H9 (cell line): ENCODE measurements at regions not wholly inside any gene's neighbourhood (a gene's known extent, or its start where the extent isn't known, plus 50 kb on each side); places are given as distances from the start of the nearest gene placed in this dataset.

Experiments
- DNase-seq: peaks from one replicate; pipeline ENCODE4 v3.0.0-alpha.2; 2017
- H2AFZ ChIP-seq: one replicate; pipeline ENCODE4 v1.6.1; 2013; ENCODE audit warnings: mild to moderate bottlenecking, low read length, control low read depth, moderate library complexity
- H2AK5ac ChIP-seq: 2 replicates; pipeline ENCODE4 v1.6.1; 2013; ENCODE audit warnings: low read length, control low read depth, mixed read lengths; ENCODE audit not compliant: insufficient read length
- H2BK120ac ChIP-seq: one replicate; pipeline ENCODE4 v1.6.1; 2013; ENCODE audit warnings: low read depth, mild to moderate bottlenecking, low read length, control low read depth, inconsistent platforms; ENCODE audit not compliant: poor library complexity, severe bottlenecking
- H2BK12ac ChIP-seq: 2 replicates; pipeline ENCODE4 v1.6.1; 2013; ENCODE audit warnings: low read length, control low read depth, mixed read lengths, low read depth; ENCODE audit not compliant: insufficient read length
- H2BK15ac ChIP-seq: 2 replicates; pipeline ENCODE4 v1.6.1; 2013; ENCODE audit warnings: low read depth, low read length, control low read depth
- H2BK20ac ChIP-seq: one replicate; pipeline ENCODE4 v1.6.1; 2013; ENCODE audit warnings: low read depth, mild to moderate bottlenecking, low read length, control low read depth, inconsistent platforms; ENCODE audit not compliant: poor library complexity, severe bottlenecking
- H2BK5ac ChIP-seq: 2 replicates; pipeline ENCODE4 v1.6.1; 2013; ENCODE audit warnings: low read length, control low read depth, mixed read lengths; ENCODE audit not compliant: insufficient read length
- H3K14ac ChIP-seq: 2 replicates; pipeline ENCODE4 v1.6.1; 2013; ENCODE audit warnings: low read length, control low read depth; ENCODE audit not compliant: insufficient read depth
- H3K18ac ChIP-seq: 2 replicates; pipeline ENCODE4 v1.6.1; 2013; ENCODE audit warnings: low read depth, mild to moderate bottlenecking, mixed read lengths, low read length, control low read depth; ENCODE audit not compliant: insufficient read length
- H3K23ac ChIP-seq: 2 replicates; pipeline ENCODE4 v1.6.1; 2013; ENCODE audit warnings: low read length, control low read depth, mixed read lengths, low read depth; ENCODE audit not compliant: insufficient read length
- H3K23me2 ChIP-seq: 2 replicates; pipeline ENCODE4 v1.6.1; 2013; ENCODE audit warnings: low read depth, mild to moderate bottlenecking, mixed read lengths, low read length, control low read depth; ENCODE audit not compliant: insufficient read length, poor library complexity, severe bottlenecking
- H3K27ac ChIP-seq: 2 replicates; pipeline ENCODE4 v1.5.1; 2013; ENCODE audit warnings: low read length, control low read depth, mixed read lengths, low read depth; ENCODE audit not compliant: insufficient read length
- H3K27me3 ChIP-seq: 2 replicates; pipeline ENCODE4 v1.6.1; 2013; ENCODE audit warnings: low read length, control low read depth, inconsistent platforms; ENCODE audit not compliant: insufficient read depth
- H3K4ac ChIP-seq: 2 replicates; pipeline ENCODE4 v1.6.1; 2013; ENCODE audit warnings: low read depth, mild to moderate bottlenecking, control low read depth, inconsistent platforms, low read length, moderate library complexity
- H3K4me1 ChIP-seq: 2 replicates; pipeline ENCODE4 v1.6.1; 2013; ENCODE audit warnings: low read length, control low read depth, inconsistent platforms; ENCODE audit not compliant: insufficient read depth
- H3K4me2 ChIP-seq: 2 replicates; pipeline ENCODE4 v1.6.1; 2013; ENCODE audit warnings: low read length, control low read depth, mixed read lengths; ENCODE audit not compliant: insufficient read length, insufficient read depth
- H3K56ac ChIP-seq: 2 replicates; pipeline ENCODE4 v1.6.1; 2013; ENCODE audit warnings: low read depth, mild to moderate bottlenecking, mixed read lengths, low read length, control low read depth; ENCODE audit not compliant: insufficient read length
- H3K79me1 ChIP-seq: 2 replicates; pipeline ENCODE4 v1.6.1; 2013; ENCODE audit warnings: low read depth, mild to moderate bottlenecking, moderate library complexity, low read length, control low read depth, inconsistent platforms; ENCODE audit not compliant: insufficient read depth, poor library complexity, severe bottlenecking
- H3K79me2 ChIP-seq: 2 replicates; pipeline ENCODE4 v1.6.1; 2013; ENCODE audit warnings: low read length, control low read depth, inconsistent platforms; ENCODE audit not compliant: insufficient read depth
- H3K9ac ChIP-seq: 2 replicates; pipeline ENCODE4 v1.6.1; 2013; ENCODE audit warnings: low read length, control low read depth, mixed read lengths; ENCODE audit not compliant: insufficient read length; ENCODE audit errors: extremely low read depth
- H3K9me3 ChIP-seq: one replicate; pipeline ENCODE4 v1.6.1; 2013; ENCODE audit warnings: low read depth, low read length, inconsistent platforms; ENCODE audit not compliant: control insufficient read depth
- H3T11ph ChIP-seq: one replicate; pipeline ENCODE4 v1.6.1; 2013; ENCODE audit warnings: mild to moderate bottlenecking, low read length, control low read depth, inconsistent platforms
- H4K20me1 ChIP-seq: one replicate; pipeline ENCODE4 v1.6.1; 2013; ENCODE audit not compliant: control insufficient read depth, insufficient read length, insufficient read depth
- H4K5ac ChIP-seq: 2 replicates; pipeline ENCODE4 v1.6.1; 2013; ENCODE audit warnings: low read depth, mild to moderate bottlenecking, mixed read lengths, low read length, control low read depth; ENCODE audit not compliant: insufficient read length
- H4K8ac ChIP-seq: replicated peaks from 2 replicates; pipeline ENCODE4 v1.6.1; 2013; ENCODE audit warnings: low read length, control low read depth, mixed read lengths, low read depth; ENCODE audit not compliant: insufficient read length
- H4K91ac ChIP-seq: 2 replicates; pipeline ENCODE4 v1.6.1; 2013; ENCODE audit warnings: low read depth, mild to moderate bottlenecking, moderate library complexity, mixed read lengths, low read length, control low read depth; ENCODE audit not compliant: insufficient read length
- H3K27ac Mint-ChIP-seq, 3 experiments: 2 replicates in 2 of 3; 3 replicates in 1 of 3; pipeline ENCODE4 v1.8.0; 2020 to 2021; ENCODE audit warnings: mixed read lengths in 3 of 3, mild to moderate bottlenecking in 1 of 3, moderate library complexity in 1 of 3
- H3K27me3 Mint-ChIP-seq: 2 replicates; pipeline ENCODE4 v1.8.0; 2021; ENCODE audit warnings: low read depth, mild to moderate bottlenecking, moderate library complexity, mixed read lengths
- H3K36me3 Mint-ChIP-seq, 3 experiments: 2 replicates in 2 of 3; 3 replicates in 1 of 3; pipeline ENCODE4 v1.8.0; 2020 to 2021; ENCODE audit warnings: low read depth in 3 of 3, mixed read lengths in 3 of 3; ENCODE audit not compliant: insufficient read depth in 1 of 3
- H3K4me1 Mint-ChIP-seq, 2 experiments: 2 replicates each; pipeline ENCODE4 v1.8.0; 2020; ENCODE audit warnings: mixed read lengths in 2 of 2
- H3K4me3 Mint-ChIP-seq, 2 experiments: 2 replicates in 1 of 2; 3 replicates in 1 of 2; pipeline ENCODE4 v1.8.0; 2020 to 2021; ENCODE audit warnings: mild to moderate bottlenecking in 2 of 2, mixed read lengths in 2 of 2, moderate library complexity in 1 of 2
- H3K9me3 Mint-ChIP-seq, 2 experiments: 2 replicates in 1 of 2; 3 replicates in 1 of 2; pipeline ENCODE4 v1.8.0; 2020; ENCODE audit warnings: mild to moderate bottlenecking in 2 of 2, mixed read lengths in 2 of 2, moderate library complexity in 1 of 2
- CTCF ChIP-seq: fragments of 200-600 bp; sonication (generic); conservative IDR thresholded peaks from 3 replicates; pipeline ENCODE4 v1.8.0; 2021; ENCODE audit warnings: antibody characterized with exemption, mild to moderate bottlenecking
- WGBS: extraction: QIAGEN DNeasy Blood & Tissue Kit; methylation state at CpG from one replicate; pipeline ENCODE4 v1.1.7; 2013; ENCODE audit warnings: missing lambda C conversion rate, low lambda C conversion rate, mixed read lengths; ENCODE audit not compliant: insufficient read length; ENCODE audit errors: extremely low coverage; 5-methylcytosine and 5-hydroxymethylcytosine counted together

DNA sequence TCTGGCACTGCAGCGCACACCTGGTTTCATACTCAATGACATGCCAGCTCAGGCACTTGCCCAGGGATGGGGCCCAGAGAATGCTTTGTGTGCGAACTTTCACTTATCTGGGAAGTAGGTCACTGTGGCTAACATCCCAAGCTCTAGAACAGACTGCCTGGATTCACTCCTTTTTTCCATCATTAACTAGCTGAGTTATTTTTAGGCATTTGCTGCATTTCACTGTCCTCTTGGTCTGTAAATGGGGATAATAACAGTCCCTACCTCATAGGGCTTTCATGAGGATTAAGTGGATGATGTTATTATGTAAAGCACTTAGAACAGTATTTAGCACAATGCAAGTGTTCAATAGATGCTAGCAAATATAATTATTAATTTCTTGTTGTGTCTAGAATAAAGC is 98.7 kb upstream of the DOCK1 start:
- Histone ChIP-seq H2BK5ac (no peak overlapping the region), H4K5ac (no peak overlapping the region), H4K8ac (no peak overlapping the region), H4K91ac (no peak overlapping the region), H3K9ac (no peak overlapping the region), H2AK5ac (no peak overlapping the region), H2AFZ (no peak overlapping the region), H2BK120ac (no peak overlapping the region), H3K14ac (no peak overlapping the region), H3K27me3 (no peaks in the 10 kb centered on the region), H3K18ac (no peak overlapping the region), H3K4ac (no peak overlapping the region), H2BK20ac (no peak overlapping the region), H3K23me2 (no peaks in the 10 kb centered on the region), H2BK12ac (no peak overlapping the region), H3K79me1 (no peaks in the 10 kb centered on the region), H3K79me2 (no peaks in the 10 kb centered on the region), H2BK15ac (no peak overlapping the region), H3K27ac (no peak overlapping the region), H4K20me1 (no peaks in the 10 kb centered on the region), H3K4me1 (no peaks in the 10 kb centered on the region), H3K56ac (no peak overlapping the region), H3T11ph (no peak overlapping the region), H3K23ac (no peak overlapping the region), H3K9me3 (no peaks in the 10 kb centered on the region), H3K4me2 (no peak overlapping the region)
- H3K27me3 Mint-ChIP-seq = no peaks in the 10 kb centered on the region; the same call in 1 of the 2 replicates
- H3K4me3 Mint-ChIP-seq = no peak overlapping the region
- H3K4me1 Mint-ChIP-seq = no peaks in the 10 kb centered on the region
- H3K9me3 Mint-ChIP-seq = peaks cover 4 to 8% of the 10 kb centered on the region in 2 experiments; a peak in 3 of 5 replicates
- no peak for TF ChIP-seq CTCF
- peaks cover 0 to 1% (median 0%) of the 10 kb centered on the region in 3 experiments; a peak in 1 of 7 replicates for H3K36me3 Mint-ChIP-seq
- DNase-seq = no peak
- WGBS = no CpG with 5 or more reads among the region's 2 CpGs
- H3K27ac Mint-ChIP-seq = no peak overlapping the region
